H1 (cell line): ENCODE measurements at regions not wholly inside any gene's neighbourhood (a gene's known extent, or its start where the extent isn't known, plus 50 kb on each side); places are given as distances from the start of the nearest gene placed in this dataset.

Experiments
- ASH2L ChIP-seq: fragments of 200-600, 300-600 bp; sonication (generic); IDR thresholded peaks from one replicate; pipeline ENCODE4 v1.7.1; 2017; ENCODE audit warnings: low read length
- CREB1 ChIP-seq: IDR thresholded peaks from 2 replicates; pipeline ENCODE4 v1.6.1; 2012; ENCODE audit warnings: inconsistent platforms
- MAX ChIP-seq: IDR thresholded peaks from 2 replicates; pipeline ENCODE4 v1.6.1; 2012; ENCODE audit warnings: inconsistent platforms
- RXRA ChIP-seq: IDR thresholded peaks from 2 replicates; pipeline ENCODE4 v1.6.1; 2011; ENCODE audit warnings: low read depth, mild to moderate bottlenecking, low read length, moderate library complexity; ENCODE audit not compliant: insufficient read depth

- no peak for TF ChIP-seq ASH2L
- no peak for TF ChIP-seq CREB1
- no peak for TF ChIP-seq MAX
- TF ChIP-seq RXRA: no peak
Measured at GRCh38 chr6:117072134-117072533, 193.2 kb upstream of the VGLL2 start (continued).
